Keratinocyte (primary cell): ENCODE measurements at regions not wholly inside any gene's neighbourhood (a gene's known extent, or its start where the extent isn't known, plus 50 kb on each side); places are given as distances from the start of the nearest gene placed in this dataset.

Source experiments
- DNase-seq: peaks from one replicate; pipeline ENCODE4 v3.0.0-alpha.2; 2011; ENCODE audit warnings: low read depth, missing footprints, low spot score
- FAIRE-seq: peaks from 2 replicates; lab custom pipeline; 2011; peaks lifted over from hg19 to GRCh38; lab: Jason Lieb, UNC
- H2AFZ ChIP-seq: 2 replicates; pipeline ENCODE4 v1.6.0; 2012; ENCODE audit warnings: low read length, control low read depth, inconsistent platforms; ENCODE audit not compliant: control insufficient read depth
- H3K27ac ChIP-seq: 2 replicates; pipeline ENCODE4 v1.5.1; 2011; ENCODE audit warnings: low read length; ENCODE audit not compliant: control insufficient read depth, insufficient read depth
- H3K27me3 ChIP-seq: 3 replicates; pipeline ENCODE4 v1.6.0; 2011; ENCODE audit warnings: low read length; ENCODE audit not compliant: control insufficient read depth, insufficient read depth; ENCODE audit errors: extremely low read depth
- H3K36me3 ChIP-seq, 2 experiments: 2 replicates in 1 of 2; 3 replicates in 1 of 2; pipeline ENCODE4 v1.5.1; 2011; ENCODE audit warnings: low read length in 2 of 2, mild to moderate bottlenecking in 1 of 2; ENCODE audit not compliant: control insufficient read depth in 2 of 2, insufficient read depth in 2 of 2; ENCODE audit errors: extremely low read depth in 1 of 2
- H3K4me1 ChIP-seq: 3 replicates; pipeline ENCODE4 v1.5.1; 2011; ENCODE audit warnings: low read length; ENCODE audit not compliant: control insufficient read depth, insufficient read depth; ENCODE audit errors: extremely low read depth
- H3K4me2 ChIP-seq: 3 replicates; pipeline ENCODE4 v1.6.0; 2011; ENCODE audit warnings: low read depth, low read length; ENCODE audit not compliant: control insufficient read depth, insufficient read depth; ENCODE audit errors: extremely low read depth
- H3K4me3 ChIP-seq, 3 experiments: fragments of 200-600 bp in 1 of 3; sonication (generic) in 1 of 3; 2 replicates in 2 of 3; 3 replicates in 1 of 3; pipeline ENCODE4 v1.5.1; 2011 to 2016; ENCODE audit warnings: low read length in 3 of 3, mild to moderate bottlenecking in 3 of 3, control low read depth in 2 of 3, inconsistent platforms in 1 of 3, low read depth in 1 of 3, mixed read lengths in 1 of 3, mixed run types in 1 of 3, moderate library complexity in 1 of 3; ENCODE audit not compliant: control insufficient read depth in 2 of 3, insufficient read depth in 2 of 3; ENCODE audit errors: extremely low read depth in 1 of 3
- H3K79me2 ChIP-seq: 2 replicates; pipeline ENCODE4 v1.6.0; 2012; ENCODE audit warnings: low read length; ENCODE audit not compliant: control insufficient read depth, insufficient read depth
- H3K9ac ChIP-seq: 3 replicates; pipeline ENCODE4 v1.6.0; 2011; ENCODE audit warnings: low read length; ENCODE audit not compliant: control insufficient read depth, insufficient read depth; ENCODE audit errors: extremely low read depth
- H3K9me1 ChIP-seq: 3 replicates; pipeline ENCODE4 v1.6.0; 2011; ENCODE audit warnings: low read length; ENCODE audit not compliant: control insufficient read depth, insufficient read depth; ENCODE audit errors: extremely low read depth
- H3K9me3 ChIP-seq: 2 replicates; pipeline ENCODE4 v1.5.1; 2012; ENCODE audit warnings: low read depth, low read length; ENCODE audit not compliant: control insufficient read depth
- H4K20me1 ChIP-seq: 3 replicates; pipeline ENCODE4 v1.6.0; 2011; ENCODE audit warnings: low read length; ENCODE audit not compliant: control insufficient read depth, insufficient read depth; ENCODE audit errors: extremely low read depth
- CTCF ChIP-seq, 3 experiments: IDR thresholded peaks in 1 of 3; conservative IDR thresholded peaks in 1 of 3; optimal IDR thresholded peaks in 1 of 3; 2 replicates in 2 of 3; 3 replicates in 1 of 3; pipeline versions ENCODE3 to v1.5.1; 2011; ENCODE audit warnings: low read length in 3 of 3, mild to moderate bottlenecking in 3 of 3, moderate library complexity in 2 of 3, control low read depth in 1 of 3, inconsistent platforms in 1 of 3; ENCODE audit not compliant: insufficient read depth in 2 of 3; ENCODE audit errors: extremely low read depth in 1 of 3
- EZH2 ChIP-seq: IDR thresholded peaks from one replicate; pipeline ENCODE4 v1.6.1; 2012; ENCODE audit warnings: inconsistent platforms, mild to moderate bottlenecking, low read length, moderate library complexity
- dilution Hi-C: fragments of 300-500 bp; cut with MboI; formaldehyde crosslinking; loops from one replicate; pipeline ENCODE4 v1.7.0; 2020; ENCODE audit warnings: low sequenced_read_pairs; ENCODE audit not compliant: extremely low pct_ligation_motif_present

GRCh38 chr12:65703176-65703575 is 121.1 kb upstream of the HMGA2 start:
- Histone ChIP-seq H4K20me1 (no peaks in the 10 kb centered on the region), H3K4me1 (no peaks in the 10 kb centered on the region), H3K9me1 (no peaks in the 10 kb centered on the region), H3K27me3 (no peaks in the 10 kb centered on the region), H3K4me3 (no peak overlapping the region), H2AFZ (no peak overlapping the region), H3K9ac (no peak overlapping the region), H3K36me3 (no peaks in the 10 kb centered on the region), H3K27ac (no peak overlapping the region), H3K9me3 (no peaks in the 10 kb centered on the region), H3K79me2 (no peaks in the 10 kb centered on the region), H3K4me2 (no peak overlapping the region)
- dilution Hi-C loops: no loop called here
- TF ChIP-seq CTCF (optimal IDR thresholded peaks at IDR 0.05 in 1 of 3, IDR thresholded peaks at IDR 0.05 in 1 of 3, conservative IDR thresholded peaks at IDR 0.05 in 1 of 3; ENCODE audit: extremely low read depth in 1 of 3, insufficient read depth in 2 of 3, low read length in 3 of 3) (no peak), EZH2 (no peak)
- FAIRE-seq: no peak
- DNase-seq: no peak

- H3K4me3 ChIP-seq: no peak overlapping the region
- H3K27me3 ChIP-seq: no peaks in the 10 kb centered on the region
- dilution Hi-C loops: no loop called here
- TF ChIP-seq EZH2: no peak
- TF ChIP-seq CTCF (optimal IDR thresholded peaks at IDR 0.05 in 1 of 3, IDR thresholded peaks at IDR 0.05 in 1 of 3, conservative IDR thresholded peaks at IDR 0.05 in 1 of 3; ENCODE audit: extremely low read depth in 1 of 3, insufficient read depth in 2 of 3, low read length in 3 of 3): no peak
- DNase-seq (no peak), FAIRE-seq (no peak)
- H3K79me2 ChIP-seq: no peaks in the 10 kb centered on the region
- no peak overlapping the region for H2AFZ ChIP-seq
- H3K36me3 ChIP-seq: no peaks in the 10 kb centered on the region
- H3K27ac ChIP-seq: no peak overlapping the region
- no peaks in the 10 kb centered on the region for H3K4me1 ChIP-seq
- no peaks in the 10 kb centered on the region for H3K9me1 ChIP-seq
- H3K4me2 ChIP-seq: no peak overlapping the region
- H4K20me1 ChIP-seq: no peaks in the 10 kb centered on the region
- H3K9me3 ChIP-seq: no peaks in the 10 kb centered on the region
- no peak overlapping the region for H3K9ac ChIP-seq
Measured at GRCh38 chr12:65705380-65705876, 118.9 kb upstream of the HMGA2 start.
